ENCODE measurements at regions not wholly inside any gene's neighbourhood (a gene's known extent, or its start where the extent isn't known, plus 50 kb on each side); places are given as distances from the start of the nearest gene placed in this dataset.

- Histone ChIP-seq H3K27me3 (ENCODE audit: insufficient read depth, low read length, poor library complexity, severe bottlenecking) (no peaks in the 10 kb centered on the region), H3F3A (ENCODE audit: low read depth) (no peaks in the 10 kb centered on the region), H4K20me1 (ENCODE audit: insufficient read depth, low read length, poor library complexity, severe bottlenecking) (no peaks in the 10 kb centered on the region), H3K9me2 (replicated peaks; ENCODE audit: low read depth, low read length) (no peaks in the 10 kb centered on the region), H3K4me2 (ENCODE audit: low read depth, low read length, poor library complexity, severe bottlenecking) (no peak overlapping the region), H3K9ac (ENCODE audit: low read depth, low read length, poor library complexity, severe bottlenecking) (no peak overlapping the region), H3K36me3 (ENCODE audit: insufficient read depth, low read length) (no peaks in the 10 kb centered on the region), H3K79me2 (ENCODE audit: insufficient read depth, low read length) (no peaks in the 10 kb centered on the region), H3K4me1 (ENCODE audit: insufficient read depth, low read length, poor library complexity, severe bottlenecking) (no peaks in the 10 kb centered on the region), H2AFZ (ENCODE audit: low read length) (no peak overlapping the region), H3K9me3 (ENCODE audit: insufficient read depth, low read depth, low read length) (no peaks in the 10 kb centered on the region), H3K4me3 (ENCODE audit: low read length, poor library complexity, severe bottlenecking) (no peak overlapping the region)
- TF ChIP-seq EZH2phosphoT487 (IDR thresholded peaks at IDR 0.05; ENCODE audit: borderline replicate concordance) (no peak), CTCF (conservative IDR thresholded peaks at IDR 0.05; ENCODE audit: low read length) (no peak)
Observed at GRCh38 chr13:61546911-61547310, 131.3 kb upstream of the PCDH20 start.

- Histone ChIP-seq H2AFZ (ENCODE audit: low read length) (no peak overlapping the region), H3K4me2 (ENCODE audit: low read depth, low read length, poor library complexity, severe bottlenecking) (no peak overlapping the region), H3K36me3 (ENCODE audit: insufficient read depth, low read length) (no peaks in the 10 kb centered on the region), H3K4me1 (ENCODE audit: insufficient read depth, low read length, poor library complexity, severe bottlenecking) (no peaks in the 10 kb centered on the region), H3K9ac (ENCODE audit: low read depth, low read length, poor library complexity, severe bottlenecking) (no peak overlapping the region), H3F3A (ENCODE audit: low read depth) (no peaks in the 10 kb centered on the region), H3K4me3 (ENCODE audit: low read length, poor library complexity, severe bottlenecking) (no peak overlapping the region), H3K79me2 (ENCODE audit: insufficient read depth, low read length) (no peaks in the 10 kb centered on the region), H3K9me3 (ENCODE audit: insufficient read depth, low read depth, low read length) (no peaks in the 10 kb centered on the region), H3K27me3 (ENCODE audit: insufficient read depth, low read length, poor library complexity, severe bottlenecking) (no peaks in the 10 kb centered on the region), H4K20me1 (ENCODE audit: insufficient read depth, low read length, poor library complexity, severe bottlenecking) (no peaks in the 10 kb centered on the region), H3K9me2 (replicated peaks; ENCODE audit: low read depth, low read length) (no peaks in the 10 kb centered on the region)
- TF ChIP-seq EZH2phosphoT487 (IDR thresholded peaks at IDR 0.05; ENCODE audit: borderline replicate concordance) (no peak), CTCF (conservative IDR thresholded peaks at IDR 0.05; ENCODE audit: low read length) (no peak)
Observed at GRCh38 chr13:61546413-61546812, 130.8 kb upstream of the PCDH20 start.

- no peaks in the 10 kb centered on the region for H3K27me3 ChIP-seq (ENCODE audit: insufficient read depth, low read length, poor library complexity, severe bottlenecking)
- no peaks in the 10 kb centered on the region for H3K79me2 ChIP-seq (ENCODE audit: insufficient read depth, low read length)
- H4K20me1 ChIP-seq (ENCODE audit: insufficient read depth, low read length, poor library complexity, severe bottlenecking): no peaks in the 10 kb centered on the region
- TF ChIP-seq EZH2phosphoT487 (IDR thresholded peaks at IDR 0.05; ENCODE audit: borderline replicate concordance): no peak
- TF ChIP-seq CTCF (conservative IDR thresholded peaks at IDR 0.05; ENCODE audit: low read length): no peak
- no peak overlapping the region for H3K4me2 ChIP-seq (ENCODE audit: low read depth, low read length, poor library complexity, severe bottlenecking)
- H3K9me2 ChIP-seq (replicated peaks; ENCODE audit: low read depth, low read length): no peaks in the 10 kb centered on the region
- H3K36me3 ChIP-seq (ENCODE audit: insufficient read depth, low read length): no peaks in the 10 kb centered on the region
- no peaks in the 10 kb centered on the region for H3K4me1 ChIP-seq (ENCODE audit: insufficient read depth, low read length, poor library complexity, severe bottlenecking)
- H3K9ac ChIP-seq (ENCODE audit: low read depth, low read length, poor library complexity, severe bottlenecking): no peak overlapping the region
- H3F3A ChIP-seq (ENCODE audit: low read depth): no peaks in the 10 kb centered on the region
- no peak overlapping the region for H3K4me3 ChIP-seq (ENCODE audit: low read length, poor library complexity, severe bottlenecking)
- no peak overlapping the region for H2AFZ ChIP-seq (ENCODE audit: low read length)
- no peaks in the 10 kb centered on the region for H3K9me3 ChIP-seq (ENCODE audit: insufficient read depth, low read depth, low read length)
Observed at GRCh38 chr13:61536433-61536832, 120.8 kb upstream of the PCDH20 start.

All from Loucy (cell line).